DND-41 (cell line): ENCODE measurements at regions not wholly inside any gene's neighbourhood (a gene's known extent, or its start where the extent isn't known, plus 50 kb on each side); places are given as distances from the start of the nearest gene placed in this dataset.

Source experiments
- EZH2 ChIP-seq: IDR thresholded peaks from 3 replicates; pipeline ENCODE4 v1.6.1; 2012; ENCODE audit warnings: borderline replicate concordance, low read depth, mild to moderate bottlenecking, moderate library complexity, low read length, inconsistent platforms; ENCODE audit not compliant: severe bottlenecking
- TF ChIP-seq, protein P1 (sequence below): IDR thresholded peaks from 2 replicates; pipeline ENCODE4 v1.5.1; 2012; ENCODE audit warnings: borderline replicate concordance, low read length, moderate library complexity, mild to moderate bottlenecking; ENCODE audit not compliant: poor library complexity, severe bottlenecking; ENCODE audit errors: extremely low read depth

DNA sequence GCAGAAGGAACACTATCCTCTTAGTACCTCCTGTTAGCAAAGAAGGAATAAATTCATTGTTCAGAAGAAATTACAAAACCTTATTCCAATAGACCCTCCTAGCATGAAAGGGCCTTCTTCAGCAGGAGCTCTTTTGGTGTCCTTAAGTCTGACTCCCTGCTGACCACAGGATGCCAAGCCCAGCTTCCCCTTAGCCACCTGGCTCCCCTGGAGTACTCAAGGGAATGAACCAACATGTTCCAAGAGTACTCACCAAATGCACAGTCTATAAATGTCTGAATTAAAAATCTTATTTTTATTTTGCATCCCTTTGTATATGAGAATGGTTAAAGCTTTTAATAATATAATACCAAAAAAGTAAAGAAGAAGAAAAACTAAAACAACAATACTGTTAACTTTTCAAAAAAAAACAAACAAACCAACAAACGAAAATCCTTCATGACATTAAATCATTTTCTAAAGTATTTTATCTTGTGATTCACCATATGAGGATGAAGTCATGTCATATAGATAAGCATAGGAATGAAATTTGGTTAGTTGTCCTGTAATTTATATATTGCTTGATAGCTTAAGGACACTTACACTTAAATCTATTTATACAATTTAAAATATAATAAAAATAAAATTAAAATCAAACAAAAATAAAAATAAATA is 1355.1 kb downstream of the HACE1 start:
- TF ChIP-seq, protein P1, sequence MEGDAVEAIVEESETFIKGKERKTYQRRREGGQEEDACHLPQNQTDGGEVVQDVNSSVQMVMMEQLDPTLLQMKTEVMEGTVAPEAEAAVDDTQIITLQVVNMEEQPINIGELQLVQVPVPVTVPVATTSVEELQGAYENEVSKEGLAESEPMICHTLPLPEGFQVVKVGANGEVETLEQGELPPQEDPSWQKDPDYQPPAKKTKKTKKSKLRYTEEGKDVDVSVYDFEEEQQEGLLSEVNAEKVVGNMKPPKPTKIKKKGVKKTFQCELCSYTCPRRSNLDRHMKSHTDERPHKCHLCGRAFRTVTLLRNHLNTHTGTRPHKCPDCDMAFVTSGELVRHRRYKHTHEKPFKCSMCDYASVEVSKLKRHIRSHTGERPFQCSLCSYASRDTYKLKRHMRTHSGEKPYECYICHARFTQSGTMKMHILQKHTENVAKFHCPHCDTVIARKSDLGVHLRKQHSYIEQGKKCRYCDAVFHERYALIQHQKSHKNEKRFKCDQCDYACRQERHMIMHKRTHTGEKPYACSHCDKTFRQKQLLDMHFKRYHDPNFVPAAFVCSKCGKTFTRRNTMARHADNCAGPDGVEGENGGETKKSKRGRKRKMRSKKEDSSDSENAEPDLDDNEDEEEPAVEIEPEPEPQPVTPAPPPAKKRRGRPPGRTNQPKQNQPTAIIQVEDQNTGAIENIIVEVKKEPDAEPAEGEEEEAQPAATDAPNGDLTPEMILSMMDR = no peak
- TF ChIP-seq EZH2 = no peak
